HCT116 (cell line): ENCODE measurements at regions not wholly inside any gene's neighbourhood (a gene's known extent, or its start where the extent isn't known, plus 50 kb on each side); places are given as distances from the start of the nearest gene placed in this dataset.

Experiments used
- ATAC-seq: fragments of 200-7000 bp; cut with Tn5 transposase; 2 replicates; pipeline ENCODE4 v1.9.1; 2020; ENCODE audit warnings: mild to moderate bottlenecking, moderate library complexity
- BruUV-seq: library from RNA; stranded (reverse); fragments of 400-500 nt; replicated peaks from 2 replicates; lab custom pipeline; 2021; lab: Mats Ljungman, UMichigan
- CTCF ChIA-PET: fragments of 300-600 bp; sonication (Branson Sonifier 250); formaldehyde crosslinking; loops from one replicate; lab custom pipeline; 2021; ENCODE audit warnings: antibody characterized with exemption; lab: Charles Lee
- POLR2A ChIA-PET: fragments of 300-600, 350-600 bp; sonication (Branson Sonifier 250); formaldehyde crosslinking; loops from one replicate; lab custom pipeline; 2021; ENCODE audit warnings: antibody characterized with exemption; lab: Charles Lee
- RAD21 ChIA-PET, 2 experiments: fragments of 300-600 bp; sonication (Branson Sonifier 250); formaldehyde crosslinking; loops; one replicate each; lab custom pipeline; 2023; ENCODE audit warnings: low total read pairs in 2 of 2; ENCODE audit not compliant: uncharacterized antibody in 2 of 2, unreplicated experiment in 2 of 2, low non-redundant PET in 1 of 2; lab: Charles Lee
- DNase-seq: peaks from one replicate; pipeline ENCODE4 v3.0.0-alpha.2; 2010; ENCODE audit warnings: low read depth, low spot score
- H2AFZ ChIP-seq: fragments of 200-600 bp; shearing (Covaris generic), sonication (generic); 2 replicates; pipeline ENCODE4 v1.6.1; 2017; ENCODE audit warnings: low read depth, mixed run types, mixed read lengths, antibody characterized with exemption, low read length; ENCODE audit not compliant: poor library complexity, severe bottlenecking
- H3K27ac ChIP-seq: 2 replicates; pipeline ENCODE4 v1.5.1; 2012; ENCODE audit warnings: low read depth, low read length
- H3K27me3 ChIP-seq: fragments of 200-600 bp; sonication (generic); 2 replicates; pipeline ENCODE4 v1.6.1; 2016; ENCODE audit warnings: mixed run types, low read length, mixed read lengths; ENCODE audit not compliant: insufficient read depth
- H3K36me3 ChIP-seq, 2 experiments: fragments of 200-500 bp in 1 of 2; fragments of 200-600 bp in 1 of 2; sonication (Bioruptor generic) in 1 of 2; sonication (generic) in 1 of 2; 2 replicates each; pipeline versions ENCODE4 v1.5.1 to v1.6.1; 2014 to 2016; ENCODE audit warnings: low read length in 2 of 2, inconsistent platforms in 1 of 2, mixed read lengths in 1 of 2, mixed run types in 1 of 2; ENCODE audit not compliant: insufficient read depth in 2 of 2, control insufficient read depth in 1 of 2
- H3K4me1 ChIP-seq, 2 experiments: fragments of 200-600 bp in 1 of 2; sonication (generic) in 1 of 2; 2 replicates each; pipeline versions ENCODE4 v1.5.1 to v1.6.1; 2012 to 2017; ENCODE audit warnings: low read length in 2 of 2, inconsistent platforms in 1 of 2, mild to moderate bottlenecking in 1 of 2, mixed read lengths in 1 of 2, mixed run types in 1 of 2, moderate library complexity in 1 of 2; ENCODE audit not compliant: insufficient read depth in 2 of 2, control insufficient read depth in 1 of 2
- H3K4me2 ChIP-seq: fragments of 200-600 bp; sonication (generic); 2 replicates; pipeline ENCODE4 v1.6.1; 2017; ENCODE audit warnings: mixed run types, low read length, mixed read lengths
- H3K4me3 ChIP-seq, 2 experiments: fragments of 200-600 bp in 1 of 2; sonication (generic) in 1 of 2; replicated peaks in 1 of 2; 2 replicates each; pipeline ENCODE4 v1.5.1; 2011 to 2016; ENCODE audit warnings: low read length in 2 of 2, control low read depth in 1 of 2, low read depth in 1 of 2, mild to moderate bottlenecking in 1 of 2, mixed read lengths in 1 of 2, mixed run types in 1 of 2
- H3K79me2 ChIP-seq: fragments of 200-600 bp; sonication (generic); 2 replicates; pipeline ENCODE4 v1.6.1; 2017; ENCODE audit warnings: mild to moderate bottlenecking, mixed run types, low read length, moderate library complexity, mixed read lengths; ENCODE audit not compliant: insufficient read depth
- H3K9ac ChIP-seq: fragments of 200-600 bp; sonication (generic); 2 replicates; pipeline ENCODE4 v1.6.1; 2016; ENCODE audit warnings: low read length, mixed read lengths
- H3K9me2 ChIP-seq: fragments of 200-600 bp; sonication (generic), shearing (Covaris generic); 2 replicates; pipeline ENCODE4 v1.6.1; 2017; ENCODE audit warnings: mixed run types, mild to moderate bottlenecking, moderate library complexity; ENCODE audit not compliant: insufficient read depth
- H3K9me3 ChIP-seq, 2 experiments: fragments of 200-500 bp in 1 of 2; fragments of 200-600 bp in 1 of 2; sonication (Bioruptor generic) in 1 of 2; sonication (generic) in 1 of 2; 2 replicates each; pipeline ENCODE4 v1.6.1; 2014 to 2017; ENCODE audit warnings: low read length in 2 of 2, mixed read lengths in 2 of 2, inconsistent platforms in 1 of 2, low read depth in 1 of 2, mild to moderate bottlenecking in 1 of 2, mixed run types in 1 of 2, moderate library complexity in 1 of 2; ENCODE audit not compliant: control insufficient read depth in 1 of 2, insufficient read depth in 1 of 2
- H4K20me1 ChIP-seq: fragments of 200-600 bp; sonication (generic), shearing (Covaris generic); 2 replicates; pipeline ENCODE4 v1.6.1; 2017; ENCODE audit warnings: mixed run types, mild to moderate bottlenecking, moderate library complexity; ENCODE audit not compliant: insufficient read depth
- CTCF ChIP-seq, 3 experiments: fragments of 200-600 bp in 1 of 3; sonication (generic) in 1 of 3; IDR thresholded peaks in 2 of 3; conservative IDR thresholded peaks in 1 of 3; 2 replicates each; pipeline ENCODE4 v1.5.1; 2012 to 2017; ENCODE audit warnings: low read depth in 2 of 3, low read length in 2 of 3, antibody characterized with exemption in 1 of 3, borderline replicate concordance in 1 of 3, control low read depth in 1 of 3, mild to moderate bottlenecking in 1 of 3, mixed read lengths in 1 of 3, mixed run types in 1 of 3, moderate library complexity in 1 of 3; ENCODE audit not compliant: insufficient read depth in 1 of 3
- EGR1 ChIP-seq: IDR thresholded peaks from 2 replicates; pipeline ENCODE4 v1.6.1; 2012; ENCODE audit warnings: low read depth
- EZH2 ChIP-seq: fragments of 200-600 bp; sonication (generic); IDR thresholded peaks from 2 replicates; pipeline ENCODE4 v1.6.1; 2017; ENCODE audit warnings: antibody characterized with exemption, mixed run types
- EZH2phosphoT487 ChIP-seq: fragments of 200-600 bp; IDR thresholded peaks from 2 replicates; pipeline ENCODE4 v1.6.1; 2018; ENCODE audit warnings: antibody characterized with exemption, borderline replicate concordance
- FOSL1 ChIP-seq: IDR thresholded peaks from 2 replicates; pipeline ENCODE4 v1.6.1; 2012; ENCODE audit warnings: low read depth
- JUND ChIP-seq: IDR thresholded peaks from 2 replicates; pipeline ENCODE4 v1.6.1; 2012
- RAD21 ChIP-seq: IDR thresholded peaks from 2 replicates; pipeline ENCODE4 v1.6.1; 2012; ENCODE audit warnings: low read depth, mild to moderate bottlenecking
- SRF ChIP-seq: IDR thresholded peaks from 2 replicates; pipeline ENCODE4 v1.6.1; 2012; ENCODE audit warnings: low read depth
- intact Hi-C: fragments of 100-400 bp; cut with micrococcal nuclease; formaldehyde crosslinking; loops from 2 replicates; pipeline ENCODE4 v1.10.0; 2022
- TF ChIP-seq, protein P1 (sequence below): IDR thresholded peaks from 2 replicates; pipeline ENCODE4 v1.6.1; 2012; ENCODE audit warnings: low read depth

GRCh38 chr7:117997862-117998825 lies 124.9 kb upstream of the CTTNBP2 start:
- Histone ChIP-seq H3K9me2 (no peaks in the 10 kb centered on the region), H3K9me3 (no peaks in the 10 kb centered on the region), H4K20me1 (no peaks in the 10 kb centered on the region), H3K36me3 (no peaks in the 10 kb centered on the region), H3K79me2 (no peaks in the 10 kb centered on the region), H3K9ac (no peak overlapping the region), H3K27ac (no peak overlapping the region), H2AFZ (peak overlapping the region; percentile 73), H3K27me3 (no peaks in the 10 kb centered on the region), H3K4me1 (peaks cover 5 to 15% of the 10 kb centered on the region in 2 experiments; a peak in 3 of 4 replicates), H3K4me2 (peak overlapping the region; percentile 51), H3K4me3 (no peak overlapping the region)
- intact Hi-C loops = no loop called here
- DNase-seq (no peak), ATAC-seq (peak; percentile 63)
- BruUV-seq = no TSS peak
- TF ChIP-seq CTCF (IDR thresholded peaks at IDR 0.05 in 2 of 3, conservative IDR thresholded peaks at IDR 0.05 in 1 of 3; ENCODE audit: borderline replicate concordance in 1 of 3, insufficient read depth in 1 of 3, low read depth in 2 of 3, low read length in 2 of 3) (no peak), EGR1 (no peak), EZH2 (no peak), EZH2phosphoT487 (no peak), FOSL1 (peak; percentile 18; the same call in 1 of the 2 replicates), JUND (no peak), RAD21 (no peak), SRF (no peak)
- TF ChIP-seq, protein P1, sequence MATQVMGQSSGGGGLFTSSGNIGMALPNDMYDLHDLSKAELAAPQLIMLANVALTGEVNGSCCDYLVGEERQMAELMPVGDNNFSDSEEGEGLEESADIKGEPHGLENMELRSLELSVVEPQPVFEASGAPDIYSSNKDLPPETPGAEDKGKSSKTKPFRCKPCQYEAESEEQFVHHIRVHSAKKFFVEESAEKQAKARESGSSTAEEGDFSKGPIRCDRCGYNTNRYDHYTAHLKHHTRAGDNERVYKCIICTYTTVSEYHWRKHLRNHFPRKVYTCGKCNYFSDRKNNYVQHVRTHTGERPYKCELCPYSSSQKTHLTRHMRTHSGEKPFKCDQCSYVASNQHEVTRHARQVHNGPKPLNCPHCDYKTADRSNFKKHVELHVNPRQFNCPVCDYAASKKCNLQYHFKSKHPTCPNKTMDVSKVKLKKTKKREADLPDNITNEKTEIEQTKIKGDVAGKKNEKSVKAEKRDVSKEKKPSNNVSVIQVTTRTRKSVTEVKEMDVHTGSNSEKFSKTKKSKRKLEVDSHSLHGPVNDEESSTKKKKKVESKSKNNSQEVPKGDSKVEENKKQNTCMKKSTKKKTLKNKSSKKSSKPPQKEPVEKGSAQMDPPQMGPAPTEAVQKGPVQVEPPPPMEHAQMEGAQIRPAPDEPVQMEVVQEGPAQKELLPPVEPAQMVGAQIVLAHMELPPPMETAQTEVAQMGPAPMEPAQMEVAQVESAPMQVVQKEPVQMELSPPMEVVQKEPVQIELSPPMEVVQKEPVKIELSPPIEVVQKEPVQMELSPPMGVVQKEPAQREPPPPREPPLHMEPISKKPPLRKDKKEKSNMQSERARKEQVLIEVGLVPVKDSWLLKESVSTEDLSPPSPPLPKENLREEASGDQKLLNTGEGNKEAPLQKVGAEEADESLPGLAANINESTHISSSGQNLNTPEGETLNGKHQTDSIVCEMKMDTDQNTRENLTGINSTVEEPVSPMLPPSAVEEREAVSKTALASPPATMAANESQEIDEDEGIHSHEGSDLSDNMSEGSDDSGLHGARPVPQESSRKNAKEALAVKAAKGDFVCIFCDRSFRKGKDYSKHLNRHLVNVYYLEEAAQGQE = no peak
- RAD21 ChIA-PET = no interaction called here
- CTCF ChIA-PET = no interaction called here
- POLR2A ChIA-PET = no interaction called here
